Hematopoietic multipotent progenitor cell treated with erythropoietin and hydrocortisone succinate and interleukin-3 and kit ligand, for 6 days (in vitro differentiated cells): ENCODE measurements at regions not wholly inside any gene's neighbourhood (a gene's known extent, or its start where the extent isn't known, plus 50 kb on each side); places are given as distances from the start of the nearest gene placed in this dataset.
"Not testable (repeated sequence)": the region's sequence is repeated elsewhere in the genome, so short reads cannot be mapped to it uniquely, and the experiment has no call there.

Source experiments
- DNase-seq: peaks from one replicate; pipeline ENCODE4 v3.0.0-alpha.2; 2015

- peak; percentile 6 for DNase-seq
Measured at GRCh38 chr5:54883374-54884194, 101.8 kb downstream of the ESM1 start.

GRCh38 chr5:54882841-54883240 lies 102.6 kb downstream of the ESM1 start:
- DNase-seq, result no peak

GRCh38 chr5:54882101-54882500 lies 103.3 kb downstream of the ESM1 start:
- no peak for DNase-seq

- no peak for DNase-seq
Measured at GRCh38 chr5:54881286-54882005, 103.9 kb downstream of the ESM1 start.

GRCh38 chr5:54876976-54877375 lies 108.4 kb downstream of the ESM1 start:
- DNase-seq, result no peak

GRCh38 chr5:54876556-54876955 lies 108.8 kb downstream of the ESM1 start:
- DNase-seq, result no peak

- DNase-seq, result peak; percentile 61
Measured at GRCh38 chr5:54874337-54875021, 110.9 kb downstream of the ESM1 start.

- no peak for DNase-seq
Measured at GRCh38 chr5:54873691-54874090, 111.7 kb downstream of the ESM1 start.

- peak; percentile 13 for DNase-seq
Measured at GRCh38 chr5:54872810-54873209, 112.6 kb downstream of the ESM1 start.

GRCh38 chr5:54870271-54870670 lies 115.1 kb downstream of the ESM1 start:
- no peak for DNase-seq

GRCh38 chr5:54869691-54870090 lies 115.7 kb downstream of the ESM1 start:
- no peak for DNase-seq

GRCh38 chr5:54868511-54869483 lies 116.6 kb downstream of the ESM1 start:
- DNase-seq, result no peak

GRCh38 chr5:54867310-54867944 lies 118.0 kb downstream of the ESM1 start:
- peak; percentile 89 for DNase-seq

GRCh38 chr5:54864911-54865515 lies 120.4 kb downstream of the ESM1 start:
- DNase-seq, result not testable (repeated sequence)

GRCh38 chr5:54862036-54862435 lies 123.4 kb downstream of the ESM1 start:
- DNase-seq, result no peak

- no peak for DNase-seq
Measured at GRCh38 chr5:54861212-54861894, 124.0 kb downstream of the ESM1 start.

GRCh38 chr5:54860321-54860720 lies 125.1 kb downstream of the ESM1 start:
- DNase-seq, result no peak

- DNase-seq, result no peak
Measured at GRCh38 chr5:54859316-54859715, 126.1 kb downstream of the ESM1 start.

- DNase-seq, result no peak
Measured at GRCh38 chr5:54854883-54855581, 130.4 kb downstream of the ESM1 start.

GRCh38 chr5:54852007-54852406 lies 133.4 kb downstream of the ESM1 start:
- peak; percentile 14 for DNase-seq
